NB4 (cell line): ENCODE measurements at regions not wholly inside any gene's neighbourhood (a gene's known extent, or its start where the extent isn't known, plus 50 kb on each side); places are given as distances from the start of the nearest gene placed in this dataset.

Source experiments
- DNase-seq: peaks from one replicate; pipeline ENCODE4 v3.0.0; 2010; ENCODE audit warnings: low read depth
- H3K4me3 ChIP-seq: one replicate; pipeline ENCODE4 v1.5.1; 2011; ENCODE audit warnings: mild to moderate bottlenecking, low read depth, low read length, moderate library complexity
- CTCF ChIP-seq: IDR thresholded peaks from one replicate; pipeline ENCODE4 v1.5.1; 2012; ENCODE audit warnings: low read depth, low read length
- MYC ChIP-seq: IDR thresholded peaks from 2 replicates; pipeline ENCODE4 v1.6.1; 2011; ENCODE audit warnings: low read depth, low read length
- POLR2A ChIP-seq: IDR thresholded peaks from 2 replicates; pipeline ENCODE4 v1.6.1; 2011; ENCODE audit warnings: mild to moderate bottlenecking; ENCODE audit not compliant: insufficient read length; ENCODE audit errors: extremely low read depth
- TF ChIP-seq, protein P1 (sequence below): IDR thresholded peaks from 2 replicates; pipeline ENCODE4 v1.6.1; 2011; ENCODE audit warnings: low read depth, low read length

- no peak overlapping the region for H3K4me3 ChIP-seq
- TF ChIP-seq CTCF, result no peak
- no peak for TF ChIP-seq POLR2A
- TF ChIP-seq MYC, result no peak
- TF ChIP-seq, protein P1, sequence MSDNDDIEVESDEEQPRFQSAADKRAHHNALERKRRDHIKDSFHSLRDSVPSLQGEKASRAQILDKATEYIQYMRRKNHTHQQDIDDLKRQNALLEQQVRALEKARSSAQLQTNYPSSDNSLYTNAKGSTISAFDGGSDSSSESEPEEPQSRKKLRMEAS, result no peak
- no peak for DNase-seq
Measured at GRCh38 chr21:16419188-16419921, 689.6 kb downstream of the USP25 start.

- TF ChIP-seq, protein P1, result no peak
- no peak for TF ChIP-seq POLR2A
- no peak for TF ChIP-seq MYC
- no peak for TF ChIP-seq CTCF
- DNase-seq, result no peak
- no peak overlapping the region for H3K4me3 ChIP-seq
Measured at GRCh38 chr21:16420031-16420724, 690.4 kb downstream of the USP25 start.

GRCh38 chr21:16421007-16421406 is 691.2 kb downstream of the USP25 start:
- DNase-seq, result no peak

DNA sequence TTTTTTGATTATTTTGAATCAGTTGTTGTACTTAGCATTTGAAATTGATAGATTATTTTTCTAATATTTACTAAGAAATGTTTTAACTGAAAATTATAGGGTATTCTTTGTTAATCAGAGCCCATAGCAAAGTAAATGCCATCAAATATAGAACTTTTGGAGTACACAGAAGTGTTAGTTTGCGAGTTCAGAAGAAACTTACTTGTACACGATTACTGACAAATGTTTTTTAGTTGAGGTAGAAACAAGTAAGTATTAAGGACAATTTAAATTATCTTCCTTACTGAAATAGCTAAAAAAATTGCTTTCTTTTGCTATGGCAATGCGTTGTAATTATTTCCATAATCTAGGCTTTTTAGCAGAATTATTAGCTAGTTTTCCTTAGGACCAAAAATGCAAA is 692.2 kb downstream of the USP25 start:
- TF ChIP-seq CTCF, result no peak
- no peak for TF ChIP-seq POLR2A
- no peak for TF ChIP-seq MYC
- TF ChIP-seq, protein P1, result no peak
- DNase-seq, result no peak
- H3K4me3 ChIP-seq, result no peak overlapping the region

More at GRCh38 chr21:16421007-16421406, 691.2 kb downstream of the USP25 start:
- H3K4me3 ChIP-seq, result no peak overlapping the region
- TF ChIP-seq MYC, result no peak
- TF ChIP-seq POLR2A, result no peak
- no peak for TF ChIP-seq CTCF
- TF ChIP-seq, protein P1, result no peak

DNA sequence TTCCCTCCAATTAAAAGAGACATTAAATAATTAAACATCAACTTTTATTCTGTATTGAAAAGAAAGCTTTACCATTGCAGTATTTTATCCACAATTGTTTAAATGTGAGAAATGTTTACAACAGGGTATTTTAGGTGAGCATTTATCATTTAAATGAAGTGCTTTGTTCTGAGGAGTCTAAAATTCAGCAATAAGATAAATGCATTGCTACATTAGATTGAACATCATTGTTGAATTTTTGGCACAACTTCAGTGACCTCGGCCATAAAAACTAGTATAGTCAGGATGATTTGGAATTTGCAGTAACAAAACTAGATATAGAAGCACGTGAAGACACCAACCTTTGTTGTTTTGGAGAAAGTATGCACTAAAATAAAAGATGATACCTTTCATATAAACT is 692.9 kb downstream of the USP25 start:
- TF ChIP-seq POLR2A (no peak), CTCF (no peak), MYC (no peak)
- TF ChIP-seq, protein P1, result no peak
- H3K4me3 ChIP-seq, result no peak overlapping the region
- no peak for DNase-seq
